GM04503 (cell line): ENCODE measurements at regions not wholly inside any gene's neighbourhood (a gene's known extent, or its start where the extent isn't known, plus 50 kb on each side); places are given as distances from the start of the nearest gene placed in this dataset.

Experiments used
- DNase-seq: peaks from one replicate; pipeline ENCODE4 v3.0.0-alpha.2; 2012; ENCODE audit warnings: low read depth

GRCh38 chr18:67589325-67589724 lies 72.8 kb upstream of the DSEL start:
- DNase-seq = no peak

- DNase-seq = no peak
These were observed 69.6 kb upstream of the DSEL start for GRCh38 chr18:67586101-67586500.

- no peak for DNase-seq
These were observed 67.1 kb upstream of the DSEL start for GRCh38 chr18:67583621-67584020.

- DNase-seq = no peak
These were observed 66.0 kb upstream of the DSEL start for GRCh38 chr18:67582488-67582887.

GRCh38 chr18:67581178-67581577 lies 64.7 kb upstream of the DSEL start:
- DNase-seq = no peak

GRCh38 chr18:67577386-67577785 lies 60.9 kb upstream of the DSEL start:
- no peak for DNase-seq

GRCh38 chr18:67574749-67575148 lies 58.2 kb upstream of the DSEL start:
- no peak for DNase-seq

GRCh38 chr18:67568166-67568565 lies 51.6 kb upstream of the DSEL start:
- DNase-seq = no peak
